ENCODE measurements at regions not wholly inside any gene's neighbourhood (a gene's known extent, or its start where the extent isn't known, plus 50 kb on each side); places are given as distances from the start of the nearest gene placed in this dataset.

DNA sequence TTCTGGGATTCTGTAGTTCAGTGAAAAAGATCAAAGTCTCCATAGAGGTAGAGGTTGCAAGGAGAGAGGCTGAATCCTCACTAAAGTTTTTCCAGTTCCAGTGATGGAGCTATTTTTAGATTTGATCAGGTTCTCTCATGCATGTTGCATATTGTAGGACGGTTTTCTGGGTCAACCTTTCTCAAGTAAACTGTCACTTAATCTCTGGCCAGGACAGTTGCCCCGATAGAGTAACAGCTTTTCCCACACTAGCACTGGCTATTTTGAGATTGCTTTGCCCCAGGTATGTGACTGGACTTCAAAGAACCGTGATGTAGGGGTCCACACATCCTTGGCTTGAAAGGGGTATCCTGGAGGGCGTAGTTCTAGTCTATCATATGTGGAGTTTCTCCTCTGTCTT lies 67.4 kb upstream of the EPCAM start:
- no peak overlapping the region for H3K4me3 ChIP-seq
- no peak for TF ChIP-seq POLR2A (IDR thresholded peaks at IDR 0.05)
- no peak for TF ChIP-seq CTCF (IDR thresholded peaks at IDR 0.05)
- H3K9me3 ChIP-seq: no peaks in the 10 kb centered on the region
- H3K27me3 ChIP-seq: no peaks in the 10 kb centered on the region
- intact Hi-C loops (cut with DNase I): no loop called here
- H3K27ac ChIP-seq: no peak overlapping the region
- H3K36me3 ChIP-seq: no peaks in the 10 kb centered on the region
- ATAC-seq: no peak
- WGBS (ENCODE audit: insufficient coverage, low coverage, low lambda C conversion rate, missing lambda C conversion rate): 74% methylated on average over 4 of the region's 4 CpGs
- no peaks in the 10 kb centered on the region for H3K4me1 ChIP-seq
- no peak for DNase-seq

DNA sequence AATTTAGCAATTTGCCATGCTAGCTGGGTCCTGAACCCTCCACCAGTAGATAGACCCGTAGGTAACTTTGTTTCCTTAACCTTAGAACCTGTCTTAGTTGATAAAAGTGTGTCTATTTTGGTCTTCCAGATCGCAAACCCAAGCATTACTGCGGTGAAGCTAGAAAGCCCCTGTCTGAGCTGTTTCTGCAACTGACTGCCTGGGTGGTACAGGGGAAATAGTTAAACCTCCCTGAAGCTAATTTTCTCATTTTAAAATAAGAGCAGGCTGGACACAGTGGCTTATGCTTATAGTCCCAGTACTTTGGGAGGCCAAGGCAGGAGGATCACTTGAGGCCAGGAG lies 67.9 kb upstream of the EPCAM start:
- Histone ChIP-seq H3K36me3 (no peaks in the 10 kb centered on the region), H3K27me3 (no peaks in the 10 kb centered on the region), H3K4me1 (no peaks in the 10 kb centered on the region), H3K9me3 (no peaks in the 10 kb centered on the region), H3K4me3 (no peak overlapping the region), H3K27ac (no peak overlapping the region)
- no peak for DNase-seq
- no CpG with 5 or more reads among the region's 3 CpGs for WGBS (ENCODE audit: insufficient coverage, low coverage, low lambda C conversion rate, missing lambda C conversion rate)
- intact Hi-C loops (cut with DNase I): no loop called here
- TF ChIP-seq POLR2A (IDR thresholded peaks at IDR 0.05) (no peak), CTCF (IDR thresholded peaks at IDR 0.05) (no peak)
- no peak for ATAC-seq

DNA sequence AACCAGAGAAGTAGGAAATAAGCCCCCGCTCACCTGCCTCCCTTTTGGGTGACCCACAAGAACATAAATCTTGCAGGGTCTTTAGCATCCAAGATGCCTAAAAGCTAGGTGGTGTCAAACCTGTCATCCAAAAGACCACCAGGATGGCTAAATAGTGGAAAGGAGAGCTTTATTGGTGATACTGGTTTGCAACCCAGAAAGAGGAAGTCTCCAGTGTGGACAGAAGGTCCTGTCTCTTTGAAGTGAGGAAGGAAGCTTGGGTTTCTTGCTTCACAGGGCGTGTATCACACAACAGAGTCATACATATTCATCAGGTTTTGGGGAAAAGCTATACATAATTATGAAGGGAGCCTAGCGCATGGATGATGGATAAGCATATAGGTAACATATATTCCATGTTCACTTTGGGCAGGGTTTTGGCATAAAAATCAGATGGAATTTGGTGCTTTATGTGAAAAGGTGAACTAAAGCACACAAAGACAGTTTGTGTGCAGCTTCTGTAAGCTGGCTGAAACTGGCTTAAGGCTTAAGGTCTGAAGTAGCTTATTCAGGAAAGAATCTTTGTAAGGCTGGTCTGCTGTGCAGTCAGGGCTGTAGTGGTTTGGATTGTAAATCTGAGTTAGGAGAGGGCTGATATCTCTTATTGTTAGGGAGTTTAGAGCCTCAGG lies 68.4 kb upstream of the EPCAM start:
- DNase-seq (no peak), ATAC-seq (peak; percentile 43 to 66 (median 56))
- Histone ChIP-seq H3K27ac (no peak overlapping the region), H3K4me1 (no peaks in the 10 kb centered on the region), H3K9me3 (no peaks in the 10 kb centered on the region), H3K36me3 (no peaks in the 10 kb centered on the region), H3K27me3 (no peaks in the 10 kb centered on the region), H3K4me3 (no peak overlapping the region)
- 56% methylated on average over 3 of the region's 3 CpGs for WGBS (ENCODE audit: insufficient coverage, low coverage, low lambda C conversion rate, missing lambda C conversion rate)
- no peak for TF ChIP-seq CTCF (IDR thresholded peaks at IDR 0.05)
- no peak for TF ChIP-seq POLR2A (IDR thresholded peaks at IDR 0.05)
- intact Hi-C loops (cut with DNase I): no loop called here

GRCh38 chr2:47300081-47300480 lies 69.0 kb upstream of the EPCAM start:
- Histone ChIP-seq H3K27ac (no peak overlapping the region), H3K4me1 (no peaks in the 10 kb centered on the region), H3K4me3 (no peak overlapping the region), H3K27me3 (no peaks in the 10 kb centered on the region), H3K9me3 (no peaks in the 10 kb centered on the region), H3K36me3 (no peaks in the 10 kb centered on the region)
- intact Hi-C loops (cut with DNase I): no loop called here
- TF ChIP-seq CTCF (IDR thresholded peaks at IDR 0.05) (no peak), POLR2A (IDR thresholded peaks at IDR 0.05) (no peak)
- ATAC-seq: no peak
- WGBS (ENCODE audit: insufficient coverage, low coverage, low lambda C conversion rate, missing lambda C conversion rate): 50% methylated on average over 1 of the region's 1 CpG
- DNase-seq: no peak

DNA sequence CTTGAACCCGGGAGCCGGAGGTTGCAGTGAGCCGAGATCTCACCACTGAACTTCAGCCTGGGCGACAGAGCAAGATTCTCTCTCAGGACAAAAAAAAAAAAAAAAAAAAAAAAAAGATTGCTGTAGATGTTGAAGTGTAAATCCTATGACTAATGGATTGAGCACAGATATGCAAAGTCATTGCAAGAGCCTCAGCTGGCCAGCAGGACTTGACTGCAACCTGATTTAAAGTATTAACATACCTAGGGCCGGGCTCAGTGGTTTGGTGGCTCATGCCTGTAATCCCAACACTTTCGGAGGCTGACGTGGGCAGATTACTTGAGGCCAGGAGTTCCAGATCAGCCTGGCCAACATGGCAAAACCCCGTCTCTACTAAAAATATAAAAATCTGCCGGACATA lies 69.6 kb upstream of the EPCAM start:
- TF ChIP-seq POLR2A (IDR thresholded peaks at IDR 0.05) (no peak), CTCF (IDR thresholded peaks at IDR 0.05) (no peak)
- Histone ChIP-seq H3K4me3 (no peak overlapping the region), H3K4me1 (no peaks in the 10 kb centered on the region), H3K27ac (no peak overlapping the region), H3K9me3 (no peaks in the 10 kb centered on the region), H3K27me3 (no peaks in the 10 kb centered on the region), H3K36me3 (no peaks in the 10 kb centered on the region)
- DNase-seq (no peak), ATAC-seq (peak in 1 of 4 donors; percentile 22)
- WGBS (ENCODE audit: insufficient coverage, low coverage, low lambda C conversion rate, missing lambda C conversion rate): 75% methylated on average over 5 of the region's 9 CpGs
- intact Hi-C loops (cut with DNase I): no loop called here

All from right lobe of liver (tissue), 6 donors.